ENCODE measurements at regions not wholly inside any gene's neighbourhood (a gene's known extent, or its start where the extent isn't known, plus 50 kb on each side); places are given as distances from the start of the nearest gene placed in this dataset.

DNA sequence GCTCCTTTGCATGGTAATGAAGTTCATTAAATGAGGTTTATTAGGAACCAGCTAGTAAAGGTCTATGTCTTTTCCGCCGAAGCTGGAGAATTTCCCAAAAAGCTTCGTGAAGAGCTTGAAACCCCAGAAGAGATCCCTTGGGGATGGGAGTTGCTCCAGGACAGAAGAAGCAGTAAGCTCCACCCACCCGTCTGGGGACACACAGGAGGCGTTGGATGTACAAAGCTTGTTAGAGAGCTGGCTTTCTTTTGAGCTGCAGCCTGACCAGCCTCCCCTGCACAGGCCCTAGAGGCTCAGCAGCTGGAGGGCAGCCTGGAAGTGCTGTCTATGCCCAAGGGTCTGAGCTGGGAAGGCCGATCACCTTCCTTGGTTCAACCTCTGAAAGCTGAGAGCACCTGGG lies 147.4 kb upstream of the SDK2 start:
- H3K4me1 ChIP-seq, result peaks cover 0 to 16% (median 10%) of the 10 kb centered on the region in 4 donors
- no peak overlapping the region for H3K27ac ChIP-seq
- TF ChIP-seq POLR2A (IDR thresholded peaks at IDR 0.05) (no peak), CTCF (IDR thresholded peaks at IDR 0.05) (no peak)
- no peaks in the 10 kb centered on the region for H3K36me3 ChIP-seq
- no peak overlapping the region for H3K4me3 ChIP-seq
- no peaks in the 10 kb centered on the region for H3K9me3 ChIP-seq
- WGBS (ENCODE audit: insufficient coverage, low coverage, low lambda C conversion rate, missing lambda C conversion rate), result 84% methylated on average over 3 of the region's 6 CpGs
- no peaks in the 10 kb centered on the region for H3K27me3 ChIP-seq
- peak in 1 of 3 donors; percentile 24 for DNase-seq
- intact Hi-C loops (cut with DNase I), result no loop called here
- no peak for ATAC-seq

DNA sequence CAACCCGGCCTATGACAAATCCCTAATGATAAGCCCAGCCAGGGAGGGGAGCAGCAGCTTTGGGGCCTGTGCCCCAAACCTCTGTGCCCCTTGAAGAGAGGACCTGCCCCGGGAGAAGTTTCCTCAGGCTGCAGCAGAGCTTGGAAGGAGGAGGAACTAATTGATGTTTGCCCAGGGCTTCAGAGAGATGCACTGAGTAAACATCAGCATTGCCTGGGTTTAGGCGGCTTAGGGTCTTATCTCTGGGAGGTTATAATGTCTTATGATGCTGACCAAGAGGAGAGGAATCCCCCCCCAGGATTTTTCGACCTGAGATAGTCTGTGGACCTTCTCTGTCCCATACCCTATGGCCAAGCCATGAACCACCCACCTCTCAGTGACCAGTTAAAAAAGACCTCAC lies 148.7 kb upstream of the SDK2 start:
- WGBS (ENCODE audit: insufficient coverage, low coverage, low lambda C conversion rate, missing lambda C conversion rate), result 57% methylated on average over 1 of the region's 4 CpGs
- H3K4me3 ChIP-seq, result no peak overlapping the region
- no peak overlapping the region for H3K27ac ChIP-seq
- H3K36me3 ChIP-seq, result no peaks in the 10 kb centered on the region
- no peaks in the 10 kb centered on the region for H3K27me3 ChIP-seq
- H3K4me1 ChIP-seq, result peaks cover 0 to 30% (median 17%) of the 10 kb centered on the region in 4 donors
- TF ChIP-seq CTCF (IDR thresholded peaks at IDR 0.05), result no peak
- TF ChIP-seq POLR2A (IDR thresholded peaks at IDR 0.05), result no peak
- no peak for ATAC-seq
- no peak for DNase-seq
- intact Hi-C loops (cut with DNase I), result no loop called here
- no peaks in the 10 kb centered on the region for H3K9me3 ChIP-seq

GRCh38 chr17:73794336-73794735 lies 150.1 kb upstream of the SDK2 start:
- Histone ChIP-seq H3K36me3 (no peaks in the 10 kb centered on the region), H3K27ac (no peak overlapping the region), H3K27me3 (no peaks in the 10 kb centered on the region), H3K4me3 (no peak overlapping the region), H3K4me1 (peaks cover 0 to 39% (median 19%) of the 10 kb centered on the region in 4 donors), H3K9me3 (no peaks in the 10 kb centered on the region)
- intact Hi-C loops (cut with DNase I), result no loop called here
- no peak for ATAC-seq
- TF ChIP-seq CTCF (IDR thresholded peaks at IDR 0.05) (no peak), POLR2A (IDR thresholded peaks at IDR 0.05) (no peak)
- no peak for DNase-seq
- WGBS (ENCODE audit: insufficient coverage, low coverage, low lambda C conversion rate, missing lambda C conversion rate), result 80% methylated on average over 2 of the region's 7 CpGs

DNA sequence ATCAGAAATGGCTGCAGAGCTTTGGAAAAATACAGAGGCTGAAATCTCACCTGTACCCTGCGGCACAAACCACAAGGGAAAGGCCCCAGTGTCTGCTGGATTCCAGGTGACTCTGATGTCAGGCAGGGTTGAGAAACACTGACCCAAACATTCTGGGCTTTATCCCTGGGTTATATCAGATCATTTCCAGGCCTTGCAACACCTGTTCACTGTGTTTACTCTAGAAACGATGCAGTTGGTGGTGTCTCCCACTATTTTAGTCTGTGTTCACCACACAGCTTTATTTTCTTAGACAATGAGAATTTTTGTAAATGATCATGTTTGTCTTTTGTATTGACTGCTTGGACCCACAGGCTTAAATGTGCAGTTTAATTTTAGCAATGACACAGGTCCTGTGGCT lies 151.5 kb upstream of the SDK2 start:
- DNase-seq (peak; percentile 55 to 88 (median 79)), ATAC-seq (peak; percentile 76 to 85 (median 79))
- H3K9me3 ChIP-seq, result no peaks in the 10 kb centered on the region
- intact Hi-C loops (cut with DNase I), result no loop called here
- TF ChIP-seq CTCF (IDR thresholded peaks at IDR 0.05) (no peak), POLR2A (IDR thresholded peaks at IDR 0.05) (no peak)
- H3K27ac ChIP-seq, result peak overlapping the region; percentile 71 to 95 (median 82)
- 30% methylated on average over 1 of the region's 2 CpGs for WGBS (ENCODE audit: insufficient coverage, low coverage, low lambda C conversion rate, missing lambda C conversion rate)
- H3K27me3 ChIP-seq, result no peaks in the 10 kb centered on the region
- peaks cover 0 to 39% (median 19%) of the 10 kb centered on the region in 4 donors for H3K4me1 ChIP-seq
- no peak overlapping the region for H3K4me3 ChIP-seq
- H3K36me3 ChIP-seq, result no peaks in the 10 kb centered on the region

GRCh38 chr17:73797594-73798110 lies 153.4 kb upstream of the SDK2 start:
- Histone ChIP-seq H3K9me3 (no peaks in the 10 kb centered on the region), H3K36me3 (no peaks in the 10 kb centered on the region), H3K4me1 (peaks cover 0 to 39% (median 19%) of the 10 kb centered on the region in 4 donors), H3K27ac (peak overlapping the region in 2 of 3 donors; percentile 74 to 87), H3K27me3 (no peaks in the 10 kb centered on the region), H3K4me3 (no peak overlapping the region)
- WGBS (ENCODE audit: insufficient coverage, low coverage, low lambda C conversion rate, missing lambda C conversion rate), result 49% methylated on average over 2 of the region's 4 CpGs
- ATAC-seq (peak in 2 of 4 donors; percentile 2 to 13), DNase-seq (no peak)
- TF ChIP-seq CTCF (IDR thresholded peaks at IDR 0.05), result no peak
- no peak for TF ChIP-seq POLR2A (IDR thresholded peaks at IDR 0.05)
- intact Hi-C loops (cut with DNase I), result no loop called here

Measured in right lobe of liver (tissue), 6 donors.